GM20431 (cell line): ENCODE measurements at regions not wholly inside any gene's neighbourhood (a gene's known extent, or its start where the extent isn't known, plus 50 kb on each side); places are given as distances from the start of the nearest gene placed in this dataset.
"Not testable (repeated sequence)": the region's sequence is repeated elsewhere in the genome, so short reads cannot be mapped to it uniquely, and the experiment has no call there.

Experiments used
- in situ Hi-C: fragments of 300-500 bp; cut with MseI, MboI; formaldehyde crosslinking; loops from one replicate; pipeline ENCODE4 v1.15.0; 2020; ENCODE audit warnings: low sequenced_read_pairs; ENCODE audit not compliant: unreplicated experiment

DNA sequence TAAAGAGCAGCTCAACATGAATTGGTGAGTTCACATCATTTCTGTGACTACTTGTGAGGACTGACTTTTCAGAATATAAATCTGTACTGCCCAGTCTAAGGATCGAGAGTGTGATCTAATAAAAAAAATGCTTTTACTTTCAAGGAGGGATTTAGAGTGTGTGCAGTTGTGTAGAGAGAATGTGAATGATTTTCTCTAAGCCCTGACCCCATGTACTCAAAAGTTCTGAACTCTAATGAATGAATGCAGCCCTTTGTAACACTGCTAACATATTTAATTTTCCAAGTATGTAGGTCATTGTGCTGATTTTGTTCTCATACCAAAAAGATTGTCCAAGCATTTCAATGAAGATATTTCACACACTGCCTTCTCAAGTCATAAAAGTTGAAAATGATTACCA, 92.5 kb upstream of the STOX2 start:
- in situ Hi-C loops = no loop called here

- in situ Hi-C loops = no loop called here
Observed at GRCh38 chr4:183814461-183814860, 90.6 kb upstream of the STOX2 start.

GRCh38 chr4:183816077-183816476, 89.0 kb upstream of the STOX2 start:
- in situ Hi-C loops = no loop called here

DNA sequence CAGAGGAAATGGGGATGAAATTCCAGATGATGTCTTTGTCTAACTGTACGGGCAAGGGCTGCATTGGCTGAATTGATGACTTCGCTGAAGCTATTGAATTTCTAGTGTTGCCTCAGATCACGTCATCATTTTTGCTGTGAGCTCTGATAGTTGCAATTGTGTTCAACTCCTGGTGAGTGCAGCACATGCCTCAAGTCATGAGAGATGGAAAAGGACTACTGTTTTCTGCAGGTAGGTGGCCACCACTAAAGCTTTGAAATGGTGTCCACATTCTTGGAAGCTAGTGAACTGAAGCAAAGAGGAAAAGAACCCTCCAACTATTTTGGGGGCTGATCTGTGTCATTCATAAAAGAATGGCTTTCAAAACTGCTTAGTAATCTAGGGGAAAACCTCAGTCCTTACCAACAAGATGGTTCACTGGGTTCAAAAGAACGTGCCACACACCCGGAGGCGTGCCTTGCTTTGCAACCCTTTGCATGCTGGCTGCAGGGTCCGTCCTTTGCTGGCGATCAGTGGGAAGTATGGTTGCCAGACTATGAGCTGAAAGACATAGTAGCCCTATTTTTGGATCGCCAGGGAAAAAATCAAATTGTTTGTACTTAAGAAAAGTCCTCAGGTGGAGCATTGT, 88.1 kb upstream of the STOX2 start:
- in situ Hi-C loops = no loop called here

DNA sequence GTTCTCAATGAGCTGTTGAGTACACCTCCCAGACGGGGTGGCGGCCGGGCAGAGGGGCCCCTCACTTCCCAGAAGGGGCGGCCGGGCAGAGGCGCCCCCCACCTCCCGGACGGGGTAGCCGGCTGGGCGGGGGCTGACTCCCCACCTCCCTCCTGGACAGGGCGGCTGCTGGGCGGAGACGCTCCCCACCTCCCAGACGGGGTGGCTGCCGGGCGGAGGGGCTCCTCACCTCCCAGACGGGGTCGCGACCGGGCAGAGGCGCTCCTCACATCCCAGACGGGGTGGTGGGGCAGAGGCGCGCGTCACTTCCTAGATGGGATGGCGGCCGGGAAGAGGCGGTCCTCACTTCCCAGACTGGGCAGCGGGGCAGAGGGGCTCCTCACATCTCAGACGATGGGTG, 86.5 kb upstream of the STOX2 start:
- in situ Hi-C loops = not testable (repeated sequence)

GRCh38 chr4:183821076-183821853, 83.8 kb upstream of the STOX2 start:
- in situ Hi-C loops = no loop called here

- in situ Hi-C loops = no loop called here
Observed at GRCh38 chr4:183823434-183823833, 81.7 kb upstream of the STOX2 start.

DNA sequence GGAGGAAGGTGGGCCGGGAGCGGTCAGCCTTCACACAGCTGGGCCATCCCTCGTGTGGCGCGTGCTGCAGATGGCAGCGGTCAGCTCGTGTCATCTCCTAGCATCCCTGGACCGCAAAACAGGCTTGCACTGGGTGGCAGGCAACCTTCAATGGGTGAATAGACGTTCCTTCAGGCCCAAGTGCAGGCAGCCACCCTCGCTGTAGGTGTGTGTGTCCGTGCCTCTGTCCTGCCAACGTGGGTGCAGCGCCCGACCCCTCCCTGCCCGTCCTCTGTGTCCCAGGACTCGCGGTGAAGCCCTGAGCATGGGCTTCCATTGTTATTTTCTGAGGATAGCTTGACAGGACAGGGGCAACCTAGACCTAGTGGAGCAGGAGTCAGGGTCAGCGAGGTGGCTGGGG, 79.8 kb upstream of the STOX2 start:
- in situ Hi-C loops = loop anchor here (25.0 kb wide), 1 partner anchor 337 kb away; no protein-coding TSS in a partner anchor

GRCh38 chr4:183826461-183826860, 78.6 kb upstream of the STOX2 start:
- in situ Hi-C loops = loop anchor here (25.0 kb wide), 1 partner anchor 336 kb away; no protein-coding TSS in a partner anchor

- in situ Hi-C loops = loop anchor here (25.0 kb wide), 1 partner anchor 334 kb away; no protein-coding TSS in a partner anchor
Observed at GRCh38 chr4:183828125-183828524, 77.0 kb upstream of the STOX2 start.

DNA sequence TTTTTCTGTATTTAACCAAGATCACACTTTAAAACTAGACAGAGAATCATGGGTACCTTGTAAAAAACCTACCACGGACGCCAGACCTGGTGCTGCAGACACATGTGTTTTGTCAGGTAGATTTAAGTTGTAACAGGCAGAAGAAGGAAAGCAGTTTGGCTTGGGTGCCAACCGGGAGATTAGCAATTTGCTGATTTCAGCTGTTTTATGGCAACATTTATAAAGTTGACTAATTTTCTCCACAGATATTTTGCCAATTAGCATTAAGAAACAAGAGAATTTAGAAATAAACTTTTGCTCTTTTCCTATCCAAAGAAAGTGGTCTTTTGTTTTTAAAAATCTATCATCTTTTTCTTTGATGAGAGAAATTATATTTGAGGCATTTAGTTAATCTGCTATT, 76.3 kb upstream of the STOX2 start:
- in situ Hi-C loops = loop anchor here (25.0 kb wide), 1 partner anchor 333 kb away; no protein-coding TSS in a partner anchor

DNA sequence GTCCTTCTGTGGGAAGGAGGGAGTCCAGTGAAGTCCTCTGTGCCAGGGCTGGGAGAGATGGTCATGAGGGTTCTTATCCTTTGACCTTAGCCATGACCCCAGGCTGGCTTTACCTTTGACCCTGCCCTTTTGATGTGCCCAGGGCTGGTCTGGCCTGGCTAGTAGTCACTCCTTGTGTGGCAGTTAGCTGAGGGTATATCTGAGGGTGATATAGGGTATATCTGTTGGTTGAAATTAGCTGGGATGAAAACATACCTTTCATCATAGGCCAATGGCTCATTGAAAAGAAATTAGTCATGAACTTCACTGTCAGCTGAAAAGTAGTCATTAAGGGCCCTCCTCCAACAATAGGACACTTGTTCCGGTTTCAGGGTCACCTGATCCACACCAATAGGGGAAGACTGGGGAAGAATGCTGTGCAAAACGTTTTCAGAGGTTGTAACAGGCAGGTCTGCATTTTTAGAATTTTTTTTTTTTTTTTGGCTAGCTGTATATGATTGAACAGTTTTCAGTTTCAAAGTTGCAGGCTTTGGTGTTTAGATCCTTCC, 74.6 kb upstream of the STOX2 start:
- in situ Hi-C loops = loop anchor here (25.0 kb wide), 1 partner anchor 332 kb away; no protein-coding TSS in a partner anchor

DNA sequence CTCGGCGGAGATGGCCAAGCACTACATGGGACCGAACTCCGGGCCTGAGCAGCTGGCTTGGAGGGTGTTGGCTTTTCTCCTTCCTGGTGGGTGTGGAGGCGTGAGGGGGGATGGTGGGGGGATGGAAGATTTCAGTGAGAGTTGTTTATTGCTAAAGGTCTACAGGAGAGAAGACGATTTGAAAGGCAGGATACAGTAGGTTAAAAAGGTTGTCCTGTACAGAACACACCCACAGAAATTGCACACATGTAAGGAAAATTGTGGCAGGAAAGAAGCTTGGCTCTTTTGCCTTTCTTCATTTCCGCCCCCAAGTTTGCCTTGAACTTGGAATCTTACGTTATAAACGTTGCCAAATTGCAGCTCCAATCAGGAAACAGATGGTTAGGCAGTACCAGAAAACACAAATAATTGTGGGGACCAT, 74.1 kb upstream of the STOX2 start:
- in situ Hi-C loops = loop anchor here (25.0 kb wide), 1 partner anchor 331 kb away; no protein-coding TSS in a partner anchor

DNA sequence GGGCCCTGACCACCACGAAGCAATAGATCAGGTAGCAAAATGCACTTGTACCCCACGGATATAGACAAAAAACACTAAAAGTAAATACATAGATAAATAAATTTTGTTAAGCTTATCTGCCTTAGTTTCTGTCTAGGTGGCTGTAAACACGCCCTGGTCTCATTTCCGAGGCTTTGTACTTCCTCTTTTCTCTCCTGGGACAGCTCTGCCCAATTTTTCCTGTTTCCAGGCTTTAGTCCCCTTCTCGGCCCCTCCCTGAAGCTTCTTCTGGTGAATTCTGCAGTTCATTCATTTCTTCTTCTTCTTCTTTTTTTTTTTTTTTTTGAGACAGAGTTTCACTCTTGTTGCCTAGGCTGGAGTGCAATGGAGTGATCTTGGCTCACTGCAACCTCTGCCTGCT, 73.4 kb upstream of the STOX2 start:
- in situ Hi-C loops = loop anchor here (25.0 kb wide), 1 partner anchor 331 kb away; no protein-coding TSS in a partner anchor

DNA sequence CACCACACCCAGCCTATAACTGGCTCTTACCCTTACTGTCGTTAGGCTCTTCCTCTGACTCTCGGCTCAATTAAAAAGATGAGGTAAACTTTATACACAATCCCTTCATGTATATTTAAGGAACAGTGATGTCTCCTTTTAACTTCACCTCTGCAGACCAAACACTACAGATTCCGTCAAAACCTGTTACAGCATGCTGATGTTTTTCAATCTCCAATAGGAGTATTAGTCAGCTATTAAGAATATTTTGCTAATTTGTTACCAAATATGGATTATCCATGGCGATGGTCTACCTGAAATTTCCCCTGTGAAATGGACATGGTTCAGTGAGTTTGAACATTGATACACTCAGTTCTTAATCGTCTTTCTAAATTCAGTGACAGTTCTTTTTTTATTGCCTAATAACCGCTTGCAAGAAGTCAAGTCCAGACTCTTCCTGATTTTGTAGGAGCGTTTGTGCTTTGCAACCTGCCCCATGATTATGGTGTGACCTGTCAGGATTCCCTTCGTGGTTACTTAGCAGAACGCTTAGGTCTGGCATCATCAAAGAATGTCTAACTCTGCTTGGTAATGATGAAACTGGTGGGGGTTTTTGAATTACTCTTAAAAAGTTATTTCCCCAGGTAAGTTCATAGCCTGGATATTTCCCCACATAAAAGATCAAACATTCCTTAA, 72.2 kb upstream of the STOX2 start:
- in situ Hi-C loops = loop anchor here (25.0 kb wide), 1 partner anchor 329 kb away; no protein-coding TSS in a partner anchor

- in situ Hi-C loops = loop anchor here (25.0 kb wide), 1 partner anchor 328 kb away; no protein-coding TSS in a partner anchor
Observed at GRCh38 chr4:183834252-183834651, 70.9 kb upstream of the STOX2 start.

DNA sequence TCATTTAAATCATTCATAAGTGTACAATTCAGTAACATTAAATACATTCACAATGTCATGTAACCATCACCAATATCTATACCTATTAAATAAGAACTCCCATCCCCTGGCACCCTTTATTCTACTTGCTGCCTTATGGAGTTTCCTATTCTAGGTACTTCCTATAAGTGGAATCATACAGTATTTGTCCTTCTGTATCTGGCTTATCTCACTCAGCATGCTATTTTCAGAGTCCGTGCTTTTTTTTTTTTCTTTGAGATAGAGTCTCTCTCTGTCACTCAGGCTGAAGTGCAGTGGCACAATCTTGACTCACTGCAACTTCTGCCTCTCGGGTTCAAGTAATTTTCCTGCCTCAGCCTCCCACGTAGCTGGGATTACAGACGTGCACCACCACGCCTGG, 67.9 kb upstream of the STOX2 start:
- in situ Hi-C loops = loop anchor here (25.0 kb wide), 1 partner anchor 325 kb away; no protein-coding TSS in a partner anchor

GRCh38 chr4:183838987-183839712, 66.0 kb upstream of the STOX2 start:
- in situ Hi-C loops = loop anchor here (25.0 kb wide), 1 partner anchor 323 kb away; no protein-coding TSS in a partner anchor

GRCh38 chr4:183840311-183840710, 64.8 kb upstream of the STOX2 start:
- in situ Hi-C loops = loop anchor here (25.0 kb wide), 1 partner anchor 322 kb away; no protein-coding TSS in a partner anchor
